Activated CD4-positive, alpha-beta memory T cell treated with anti-CD3 and anti-CD28 coated beads for 36 hours (primary cell): ENCODE measurements at regions not wholly inside any gene's neighbourhood (a gene's known extent, or its start where the extent isn't known, plus 50 kb on each side); places are given as distances from the start of the nearest gene placed in this dataset.

ENCODE experiments used
- CTCF ChIA-PET: fragments of 350-600 bp; sonication (Branson Sonifier 250); formaldehyde crosslinking; loops from one replicate; lab custom pipeline; 2021; ENCODE audit warnings: antibody characterized with exemption, inconsistent platforms; lab: Charles Lee
- POLR2A ChIA-PET: fragments of 350-600 bp; sonication (Branson Sonifier 250); formaldehyde crosslinking; loops from one replicate; lab custom pipeline; 2021; ENCODE audit warnings: antibody characterized with exemption; lab: Charles Lee
- DNase-seq: peaks from one replicate; pipeline ENCODE4 v3.0.0-alpha.2; 2020
- H3K27ac Mint-ChIP-seq: one replicate; pipeline ENCODE4 v1.8.0; 2021; ENCODE audit warnings: mixed read lengths
- H3K27me3 Mint-ChIP-seq: one replicate; pipeline ENCODE4 v1.8.0; 2021; ENCODE audit warnings: mixed read lengths
- H3K36me3 Mint-ChIP-seq: one replicate; pipeline ENCODE4 v1.8.0; 2021; ENCODE audit warnings: mixed read lengths
- H3K4me1 Mint-ChIP-seq: one replicate; pipeline ENCODE4 v1.8.0; 2021; ENCODE audit warnings: low read depth, mixed read lengths
- H3K4me3 Mint-ChIP-seq: one replicate; pipeline ENCODE4 v1.8.0; 2021; ENCODE audit warnings: mild to moderate bottlenecking, mixed read lengths
- H3K9me3 Mint-ChIP-seq: one replicate; pipeline ENCODE4 v1.8.0; 2021; ENCODE audit warnings: mixed read lengths
- intact Hi-C: fragments of 100-400 bp; cut with micrococcal nuclease; formaldehyde crosslinking; loops from one replicate; pipeline ENCODE4 v1.15.1; 2023

DNA sequence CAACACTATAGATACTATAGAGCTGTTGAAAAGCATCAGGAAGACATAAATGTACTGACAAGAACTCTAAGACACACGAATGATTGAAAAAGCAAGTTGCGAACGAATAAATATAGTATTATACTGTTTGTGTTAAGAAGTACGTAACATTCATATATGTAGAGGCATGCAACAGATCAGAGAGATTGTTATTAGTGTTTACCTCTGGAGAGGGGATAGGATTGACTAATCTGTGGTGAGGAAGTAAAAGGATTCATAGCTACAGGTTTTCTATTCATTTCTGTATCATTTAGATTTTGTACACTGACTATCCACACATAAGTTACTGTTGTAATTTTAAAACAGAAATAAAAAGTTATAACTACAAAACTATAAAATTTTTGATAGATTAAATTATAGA is 147.6 kb upstream of the SV2C start:
- H3K36me3 Mint-ChIP-seq, result no peaks in the 10 kb centered on the region
- ChIA-PET CTCF (interaction anchor here (0.6 kb wide), 1 partner anchor 28 kb away, joined by 3 read pairs; no protein-coding TSS in a partner anchor), POLR2A (no interaction called here)
- no peaks in the 10 kb centered on the region for H3K9me3 Mint-ChIP-seq
- H3K27me3 Mint-ChIP-seq, result peaks cover 6% of the 10 kb centered on the region
- no peak overlapping the region for H3K27ac Mint-ChIP-seq
- H3K4me1 Mint-ChIP-seq, result no peaks in the 10 kb centered on the region
- H3K4me3 Mint-ChIP-seq, result no peak overlapping the region
- intact Hi-C loops, result no loop called here
- no peak for DNase-seq

DNA sequence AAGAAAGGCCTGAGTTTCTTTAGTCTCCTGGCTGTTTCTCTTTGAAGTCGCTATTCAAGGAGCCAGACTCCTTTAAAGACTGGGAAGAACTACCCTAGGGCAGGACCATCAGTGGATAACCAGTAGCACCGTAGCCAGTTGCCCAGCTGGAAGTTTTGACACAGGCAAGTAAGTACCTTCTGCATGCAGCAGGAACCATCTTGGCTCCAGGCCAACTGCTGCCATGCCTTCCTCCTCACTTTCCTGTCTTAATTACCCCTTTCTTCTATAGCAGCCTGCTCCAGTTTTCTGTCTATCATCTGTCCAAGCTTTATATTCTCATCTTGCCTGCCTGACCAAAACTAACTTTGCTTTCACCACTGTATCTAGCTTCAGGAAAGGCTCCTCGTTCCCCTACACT is 149.7 kb upstream of the SV2C start:
- no peak overlapping the region for H3K4me3 Mint-ChIP-seq
- peaks cover 6% of the 10 kb centered on the region for H3K27me3 Mint-ChIP-seq
- intact Hi-C loops, result no loop called here
- no peaks in the 10 kb centered on the region for H3K9me3 Mint-ChIP-seq
- CTCF ChIA-PET, result no interaction called here
- POLR2A ChIA-PET, result no interaction called here
- no peaks in the 10 kb centered on the region for H3K4me1 Mint-ChIP-seq
- no peaks in the 10 kb centered on the region for H3K36me3 Mint-ChIP-seq
- no peak overlapping the region for H3K27ac Mint-ChIP-seq
- DNase-seq, result no peak

DNA sequence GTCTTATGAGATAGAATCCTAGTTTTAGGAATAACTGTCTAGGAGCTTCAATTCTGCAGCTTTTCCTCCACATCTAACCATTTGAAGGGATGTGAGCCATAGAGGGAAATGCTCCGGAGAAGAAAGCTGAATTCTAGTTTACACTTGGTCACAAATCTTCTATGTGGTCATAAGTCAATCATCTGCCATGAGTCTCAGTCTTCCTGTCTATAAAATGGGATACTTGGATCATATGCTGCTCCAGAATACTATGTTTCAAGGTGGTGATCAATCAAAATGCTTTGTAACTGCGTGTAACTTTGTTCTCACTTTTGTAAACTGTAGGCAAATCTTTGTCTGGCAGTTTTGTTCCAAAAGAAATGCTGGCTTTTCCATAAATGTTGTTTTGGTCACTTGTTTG is 152.0 kb upstream of the SV2C start:
- Mint-ChIP-seq H3K36me3 (no peaks in the 10 kb centered on the region), H3K4me1 (no peaks in the 10 kb centered on the region), H3K4me3 (no peak overlapping the region), H3K27ac (no peak overlapping the region), H3K9me3 (no peaks in the 10 kb centered on the region), H3K27me3 (peaks cover 6% of the 10 kb centered on the region)
- ChIA-PET POLR2A (no interaction called here), CTCF (no interaction called here)
- DNase-seq, result no peak
- intact Hi-C loops, result no loop called here

DNA sequence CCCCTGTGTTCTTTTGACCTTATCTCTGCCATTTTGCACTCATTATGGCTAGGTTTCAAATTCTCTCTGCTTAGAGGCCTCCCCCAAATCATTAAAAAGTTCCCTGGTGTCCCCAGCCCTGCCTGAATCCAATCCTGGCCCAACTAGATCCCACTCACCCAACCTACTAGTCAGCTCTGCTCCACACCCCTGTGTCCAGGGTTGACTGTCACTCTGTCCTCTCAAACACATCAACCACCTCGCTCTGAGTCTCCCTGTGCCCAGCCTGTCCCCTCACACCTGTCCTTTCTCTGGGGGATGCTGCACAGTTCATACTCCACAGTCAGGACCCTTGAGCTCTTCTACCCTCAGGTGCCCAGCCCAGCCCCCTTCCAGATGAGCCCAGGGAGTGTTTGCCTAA is 154.2 kb upstream of the SV2C start:
- Mint-ChIP-seq H3K4me3 (no peak overlapping the region), H3K9me3 (no peaks in the 10 kb centered on the region), H3K27me3 (peaks cover 5% of the 10 kb centered on the region), H3K36me3 (no peaks in the 10 kb centered on the region), H3K4me1 (no peaks in the 10 kb centered on the region), H3K27ac (no peak overlapping the region)
- intact Hi-C loops, result no loop called here
- CTCF ChIA-PET, result no interaction called here
- POLR2A ChIA-PET, result no interaction called here
- DNase-seq, result no peak

DNA sequence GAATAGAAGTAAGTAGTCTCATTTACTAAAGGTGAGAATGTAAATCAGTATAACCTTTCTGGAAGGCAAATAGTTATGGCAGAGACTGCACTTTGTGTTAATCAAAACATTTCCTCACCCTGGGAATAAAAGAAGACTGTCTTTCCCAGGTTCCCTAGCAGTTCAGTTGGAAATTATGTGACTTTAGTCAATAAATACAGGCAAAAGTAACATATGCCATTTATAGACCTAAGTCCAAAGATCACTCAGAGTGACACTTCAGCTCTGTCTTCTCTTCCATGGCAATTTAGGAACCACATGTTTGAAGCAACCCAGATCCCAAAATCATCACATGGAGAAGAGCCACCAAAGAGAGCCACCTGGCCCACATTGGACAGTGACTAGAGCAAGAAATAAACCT is 160.7 kb upstream of the SV2C start:
- Mint-ChIP-seq H3K36me3 (no peaks in the 10 kb centered on the region), H3K27ac (no peak overlapping the region), H3K4me3 (no peak overlapping the region), H3K27me3 (peaks cover 7% of the 10 kb centered on the region), H3K9me3 (no peaks in the 10 kb centered on the region), H3K4me1 (no peaks in the 10 kb centered on the region)
- intact Hi-C loops, result no loop called here
- CTCF ChIA-PET, result no interaction called here
- POLR2A ChIA-PET, result no interaction called here
- no peak for DNase-seq

DNA sequence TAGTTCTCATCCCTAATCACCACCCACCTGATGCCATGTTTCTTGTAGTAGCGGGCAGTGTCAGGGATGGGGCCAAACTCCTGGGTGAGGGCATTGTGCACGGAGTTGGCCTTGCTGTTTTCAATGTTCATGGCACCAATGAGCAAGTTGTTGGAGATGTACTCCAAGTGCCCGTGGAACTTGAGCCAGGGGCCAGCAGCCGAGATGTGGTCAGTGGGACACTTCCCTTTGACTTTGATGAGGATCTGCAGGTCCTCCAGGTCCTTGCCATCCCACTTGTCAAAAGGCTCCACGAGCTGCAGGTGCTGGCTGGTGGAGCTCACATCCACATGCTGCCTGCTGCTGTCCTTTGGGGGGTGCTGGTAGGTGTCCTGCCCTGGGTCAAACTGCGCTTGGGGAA is 162.2 kb upstream of the SV2C start:
- no peak overlapping the region for H3K27ac Mint-ChIP-seq
- intact Hi-C loops, result no loop called here
- POLR2A ChIA-PET, result no interaction called here
- no peaks in the 10 kb centered on the region for H3K4me1 Mint-ChIP-seq
- no peaks in the 10 kb centered on the region for H3K9me3 Mint-ChIP-seq
- no peak overlapping the region for H3K4me3 Mint-ChIP-seq
- DNase-seq, result no peak
- H3K27me3 Mint-ChIP-seq, result peaks cover 9% of the 10 kb centered on the region
- CTCF ChIA-PET, result no interaction called here
- no peaks in the 10 kb centered on the region for H3K36me3 Mint-ChIP-seq

DNA sequence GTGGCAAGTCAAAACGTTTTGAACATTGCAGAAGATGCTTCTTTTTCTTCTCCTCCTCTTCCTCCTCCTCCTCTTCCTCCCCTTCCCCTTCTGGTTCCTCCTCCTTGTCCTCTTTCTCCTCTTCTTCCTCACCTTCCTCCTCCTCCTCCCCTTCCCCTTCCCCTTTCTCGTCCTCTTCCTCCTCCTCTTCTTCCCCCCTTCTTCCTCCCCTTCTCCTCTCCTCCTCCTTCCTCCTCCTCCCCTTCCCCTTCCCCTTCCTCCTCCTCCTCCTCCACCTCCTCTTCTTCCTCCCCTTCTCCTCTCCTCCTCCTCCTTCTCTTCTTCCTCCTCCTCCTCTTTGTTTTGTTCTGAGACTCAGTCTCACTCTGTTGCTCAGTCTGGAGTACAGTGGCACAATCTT is 167.0 kb upstream of the SV2C start:
- CTCF ChIA-PET, result no interaction called here
- no peak for DNase-seq
- no peaks in the 10 kb centered on the region for H3K9me3 Mint-ChIP-seq
- H3K4me1 Mint-ChIP-seq, result no peaks in the 10 kb centered on the region
- no peak overlapping the region for H3K27ac Mint-ChIP-seq
- H3K4me3 Mint-ChIP-seq, result no peak overlapping the region
- POLR2A ChIA-PET, result no interaction called here
- intact Hi-C loops, result no loop called here
- no peaks in the 10 kb centered on the region for H3K36me3 Mint-ChIP-seq
- H3K27me3 Mint-ChIP-seq, result peaks cover 4% of the 10 kb centered on the region

DNA sequence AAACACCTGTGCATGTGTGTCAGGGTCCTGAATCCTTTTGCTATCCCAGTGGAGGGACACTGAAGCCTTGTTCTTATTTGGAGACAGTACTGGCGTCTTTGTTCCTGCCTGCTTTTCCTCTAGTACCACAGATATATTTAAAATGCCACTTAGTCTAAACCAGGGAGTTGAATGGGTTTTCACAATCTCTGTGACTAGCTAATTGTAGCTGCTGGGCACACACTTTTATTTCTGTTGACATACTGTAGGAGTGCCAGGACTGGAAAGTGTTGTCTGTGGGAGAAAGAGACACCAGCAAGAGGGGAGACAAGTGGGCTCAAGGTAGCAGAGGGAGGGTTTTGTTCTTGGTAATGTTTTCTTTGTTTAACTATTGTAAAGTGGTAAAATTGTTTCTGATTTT is 174.0 kb upstream of the SV2C start:
- H3K27ac Mint-ChIP-seq, result no peak overlapping the region
- H3K36me3 Mint-ChIP-seq, result no peaks in the 10 kb centered on the region
- no peak for DNase-seq
- H3K4me3 Mint-ChIP-seq, result no peak overlapping the region
- intact Hi-C loops, result no loop called here
- H3K27me3 Mint-ChIP-seq, result peaks cover 11% of the 10 kb centered on the region
- H3K4me1 Mint-ChIP-seq, result no peaks in the 10 kb centered on the region
- POLR2A ChIA-PET, result no interaction called here
- CTCF ChIA-PET, result no interaction called here
- no peaks in the 10 kb centered on the region for H3K9me3 Mint-ChIP-seq

DNA sequence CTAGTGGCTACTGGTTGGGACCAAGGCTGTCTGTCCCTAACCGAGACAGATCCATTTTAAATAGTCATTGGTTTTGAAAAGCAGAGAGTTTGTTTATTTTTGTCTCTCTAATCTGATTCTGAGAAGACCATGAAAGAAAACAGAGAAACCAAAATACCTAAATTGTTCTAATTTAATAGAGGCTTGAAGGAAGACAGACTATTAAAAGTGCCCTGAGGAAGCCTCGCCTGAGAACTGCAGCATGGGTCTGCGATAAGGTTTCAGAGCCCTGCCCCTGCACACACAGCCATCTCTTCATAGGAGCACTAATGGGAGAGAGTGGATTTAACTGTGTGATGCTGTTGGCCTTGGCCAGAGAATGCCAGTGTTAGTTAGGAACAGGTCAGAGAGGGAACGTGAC is 175.5 kb upstream of the SV2C start:
- H3K4me3 Mint-ChIP-seq, result no peak overlapping the region

DNA sequence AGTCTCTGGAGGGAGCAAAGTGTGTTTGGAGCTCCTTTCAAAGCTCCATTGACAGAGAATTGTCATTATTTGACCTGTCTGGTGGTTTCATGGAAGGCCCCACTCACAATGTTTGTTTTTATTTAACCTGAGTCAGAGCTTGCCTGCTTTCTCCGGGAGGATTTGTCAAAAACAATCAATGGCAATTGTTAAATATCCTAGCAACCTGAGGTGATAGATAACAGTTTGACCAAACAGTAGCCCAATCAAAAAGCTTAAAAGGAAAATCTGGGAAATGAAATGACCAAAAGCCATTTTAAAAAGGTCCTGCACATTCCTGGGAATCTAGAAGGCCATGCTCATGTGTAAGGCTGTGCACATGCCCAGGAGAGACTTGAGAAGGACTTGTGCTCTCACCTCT is 177.2 kb upstream of the POC5 start:
- H3K27me3 Mint-ChIP-seq, result no peaks in the 10 kb centered on the region
- H3K27ac Mint-ChIP-seq, result no peak overlapping the region
- peaks cover 7% of the 10 kb centered on the region for H3K9me3 Mint-ChIP-seq
- POLR2A ChIA-PET, result no interaction called here
- intact Hi-C loops, result no loop called here
- no peak for DNase-seq
- CTCF ChIA-PET, result no interaction called here
- no peaks in the 10 kb centered on the region for H3K4me1 Mint-ChIP-seq
- H3K4me3 Mint-ChIP-seq, result no peak overlapping the region
- H3K36me3 Mint-ChIP-seq, result no peaks in the 10 kb centered on the region

More for the DNA sequence above, 175.5 kb upstream of the SV2C start:
- Mint-ChIP-seq H3K36me3 (no peaks in the 10 kb centered on the region), H3K9me3 (no peaks in the 10 kb centered on the region), H3K27ac (no peak overlapping the region), H3K27me3 (peaks cover 11% of the 10 kb centered on the region), H3K4me1 (no peaks in the 10 kb centered on the region)
- no peak for DNase-seq
- CTCF ChIA-PET, result no interaction called here
- intact Hi-C loops, result no loop called here
- POLR2A ChIA-PET, result no interaction called here

DNA sequence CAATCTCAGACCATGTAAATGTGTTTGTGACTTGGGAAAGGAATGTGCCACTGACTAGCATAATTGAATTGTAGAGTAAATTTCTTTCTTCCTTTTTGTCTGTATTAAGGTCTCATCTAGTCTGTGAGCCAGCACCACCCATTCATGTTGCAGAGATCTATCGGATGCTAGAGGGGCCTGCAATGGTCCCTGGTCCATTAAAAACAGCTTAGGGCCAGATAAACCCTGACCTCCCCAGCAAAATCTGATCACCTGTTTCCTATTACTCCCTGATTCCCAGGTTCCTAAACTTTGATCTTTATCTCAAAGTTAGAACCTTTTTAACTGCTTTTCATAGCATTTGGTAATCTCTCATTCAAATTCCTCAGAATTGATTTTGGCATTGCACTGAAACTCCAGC is 174.5 kb upstream of the POC5 start:
- Mint-ChIP-seq H3K4me3 (no peak overlapping the region), H3K4me1 (no peaks in the 10 kb centered on the region), H3K27me3 (no peaks in the 10 kb centered on the region), H3K9me3 (peaks cover 7% of the 10 kb centered on the region), H3K36me3 (no peaks in the 10 kb centered on the region), H3K27ac (no peak overlapping the region)
- ChIA-PET POLR2A (no interaction called here), CTCF (no interaction called here)
- intact Hi-C loops, result no loop called here
- DNase-seq, result no peak

DNA sequence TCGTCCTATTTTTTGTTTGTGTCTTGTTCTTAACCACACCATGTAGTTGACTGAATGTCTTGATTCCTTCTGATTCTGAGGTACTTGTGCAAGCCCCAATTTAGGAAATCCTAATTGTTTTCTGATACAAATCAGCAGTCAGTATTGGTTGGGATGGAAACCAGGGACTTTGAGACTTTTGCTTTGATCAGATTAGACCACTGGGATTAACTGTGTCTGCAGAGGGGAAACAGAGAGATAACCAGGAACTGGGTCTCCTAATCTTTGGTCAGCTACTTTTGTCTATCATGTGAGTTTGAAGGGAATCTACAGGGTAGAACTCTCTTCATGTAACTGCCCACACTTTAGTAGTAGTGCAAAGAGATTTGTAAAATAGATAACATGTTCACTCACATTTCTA is 173.8 kb upstream of the POC5 start:
- Mint-ChIP-seq H3K4me1 (no peaks in the 10 kb centered on the region), H3K4me3 (no peak overlapping the region), H3K36me3 (no peaks in the 10 kb centered on the region), H3K27me3 (no peaks in the 10 kb centered on the region), H3K9me3 (peaks cover 7% of the 10 kb centered on the region), H3K27ac (no peak overlapping the region)
- intact Hi-C loops, result no loop called here
- CTCF ChIA-PET, result no interaction called here
- POLR2A ChIA-PET, result no interaction called here
- DNase-seq, result no peak

DNA sequence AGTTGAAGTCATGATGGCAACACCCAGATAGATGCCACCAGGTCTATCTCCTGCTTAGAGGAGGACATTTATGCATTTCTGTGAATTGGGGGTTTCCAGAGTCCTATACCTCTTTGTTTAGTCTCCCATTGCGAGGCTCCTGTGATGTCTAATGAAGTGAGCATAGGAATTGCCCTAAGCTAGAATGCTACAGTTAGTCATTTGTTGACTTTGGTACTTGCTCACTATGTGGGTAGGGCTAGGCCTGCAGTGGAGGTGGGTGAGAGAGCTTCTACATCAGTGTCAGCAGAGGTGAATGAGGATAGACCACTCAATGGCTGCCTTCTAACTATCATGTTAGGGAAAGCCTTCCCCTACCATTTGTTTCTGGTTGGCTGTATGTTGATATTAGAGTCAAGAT is 173.3 kb upstream of the POC5 start:
- ChIA-PET POLR2A (no interaction called here), CTCF (no interaction called here)
- Mint-ChIP-seq H3K36me3 (no peaks in the 10 kb centered on the region), H3K4me1 (no peaks in the 10 kb centered on the region), H3K4me3 (no peak overlapping the region), H3K27ac (no peak overlapping the region), H3K9me3 (peaks cover 7% of the 10 kb centered on the region), H3K27me3 (no peaks in the 10 kb centered on the region)
- no peak for DNase-seq
- intact Hi-C loops, result no loop called here

DNA sequence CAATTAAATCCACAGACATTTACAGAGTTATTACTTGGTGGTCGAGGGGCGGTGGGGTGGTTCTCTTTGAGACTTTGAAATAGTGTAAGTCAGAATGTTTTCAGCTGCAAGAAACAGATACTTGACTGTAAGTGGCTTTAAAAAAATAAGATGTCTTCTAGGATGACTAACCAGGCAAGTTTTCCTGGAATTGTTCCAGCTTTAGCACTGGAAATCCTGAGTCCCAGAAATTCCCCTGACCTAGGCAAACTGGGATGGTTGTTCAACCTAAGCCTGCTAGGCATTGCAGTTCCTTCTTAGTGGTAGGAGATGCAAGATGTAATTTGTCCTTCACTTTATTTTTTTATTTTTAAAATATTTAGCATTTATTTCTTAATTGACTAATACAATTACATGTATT is 169.5 kb upstream of the POC5 start:
- CTCF ChIA-PET, result interaction anchor here (0.9 to 1.8 kb wide), 4 partner anchors 8 to 323 kb away, joined by 3 to 5 read pairs (median 4); no protein-coding TSS in a partner anchor

More for the DNA sequence above, 169.5 kb upstream of the POC5 start:
- H3K27ac Mint-ChIP-seq, result no peak overlapping the region
- no peaks in the 10 kb centered on the region for H3K9me3 Mint-ChIP-seq
- no peak overlapping the region for H3K4me3 Mint-ChIP-seq
- intact Hi-C loops, result no loop called here
- POLR2A ChIA-PET, result no interaction called here
- no peaks in the 10 kb centered on the region for H3K27me3 Mint-ChIP-seq
- no peak for DNase-seq
- H3K4me1 Mint-ChIP-seq, result no peaks in the 10 kb centered on the region
- H3K36me3 Mint-ChIP-seq, result no peaks in the 10 kb centered on the region
